Left ventricle myocardium inferior (tissue), 1 donor: ENCODE measurements at regions not wholly inside any gene's neighbourhood (a gene's known extent, or its start where the extent isn't known, plus 50 kb on each side); places are given as distances from the start of the nearest gene placed in this dataset.
"Not testable (repeated sequence)": the region's sequence is repeated elsewhere in the genome, so short reads cannot be mapped to it uniquely, and the experiment has no call there.

Experiments used
- DNase-seq: peaks from one replicate; pipeline ENCODE4 v3.0.0-alpha.2; 2020
- H3K27ac ChIP-seq: fragments of 200-600 bp; replicated peaks from 2 replicates; pipeline ENCODE4 v1.8.0; 2021
- H3K27me3 ChIP-seq: fragments of 200-600 bp; 2 replicates; pipeline ENCODE4 v1.8.0; 2021; ENCODE audit warnings: low read depth
- H3K36me3 ChIP-seq: fragments of 200-600 bp; 2 replicates; pipeline ENCODE4 v1.8.0; 2021
- H3K4me1 ChIP-seq: fragments of 200-600 bp; 2 replicates; pipeline ENCODE4 v1.8.0; 2021
- H3K4me3 ChIP-seq: fragments of 200-600 bp; 2 replicates; pipeline ENCODE4 v1.8.0; 2021; ENCODE audit warnings: mild to moderate bottlenecking, moderate library complexity
- H3K9me3 ChIP-seq: fragments of 200-600 bp; replicated peaks from 2 replicates; pipeline ENCODE4 v1.8.0; 2021
- intact Hi-C: fragments of 100-400 bp; cut with micrococcal nuclease; formaldehyde crosslinking; loops from one replicate; pipeline ENCODE4 v1.11.0; 2022
- TF ChIP-seq, protein P1 (sequence below): fragments of 200-600 bp; IDR thresholded peaks from 2 replicates; pipeline ENCODE4 v1.8.0; 2021; ENCODE audit warnings: antibody characterized with exemption, mild to moderate bottlenecking, borderline replicate concordance
- donor health status: DM: no; HTN: yes; CAD: no; lungs with severe emphysema.

GRCh38 chr19:56912401-56913112, 72.0 kb upstream of the PEG3 start:
- Histone ChIP-seq H3K27ac (no peak overlapping the region), H3K27me3 (peaks cover 44% of the 10 kb centered on the region), H3K4me3 (no peak overlapping the region), H3K9me3 (peaks cover under 1% of the 10 kb centered on the region), H3K4me1 (no peaks in the 10 kb centered on the region), H3K36me3 (no peaks in the 10 kb centered on the region)
- no peak for DNase-seq
- intact Hi-C loops = no loop called here
- TF ChIP-seq, protein P1, sequence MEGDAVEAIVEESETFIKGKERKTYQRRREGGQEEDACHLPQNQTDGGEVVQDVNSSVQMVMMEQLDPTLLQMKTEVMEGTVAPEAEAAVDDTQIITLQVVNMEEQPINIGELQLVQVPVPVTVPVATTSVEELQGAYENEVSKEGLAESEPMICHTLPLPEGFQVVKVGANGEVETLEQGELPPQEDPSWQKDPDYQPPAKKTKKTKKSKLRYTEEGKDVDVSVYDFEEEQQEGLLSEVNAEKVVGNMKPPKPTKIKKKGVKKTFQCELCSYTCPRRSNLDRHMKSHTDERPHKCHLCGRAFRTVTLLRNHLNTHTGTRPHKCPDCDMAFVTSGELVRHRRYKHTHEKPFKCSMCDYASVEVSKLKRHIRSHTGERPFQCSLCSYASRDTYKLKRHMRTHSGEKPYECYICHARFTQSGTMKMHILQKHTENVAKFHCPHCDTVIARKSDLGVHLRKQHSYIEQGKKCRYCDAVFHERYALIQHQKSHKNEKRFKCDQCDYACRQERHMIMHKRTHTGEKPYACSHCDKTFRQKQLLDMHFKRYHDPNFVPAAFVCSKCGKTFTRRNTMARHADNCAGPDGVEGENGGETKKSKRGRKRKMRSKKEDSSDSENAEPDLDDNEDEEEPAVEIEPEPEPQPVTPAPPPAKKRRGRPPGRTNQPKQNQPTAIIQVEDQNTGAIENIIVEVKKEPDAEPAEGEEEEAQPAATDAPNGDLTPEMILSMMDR = no peak

DNA sequence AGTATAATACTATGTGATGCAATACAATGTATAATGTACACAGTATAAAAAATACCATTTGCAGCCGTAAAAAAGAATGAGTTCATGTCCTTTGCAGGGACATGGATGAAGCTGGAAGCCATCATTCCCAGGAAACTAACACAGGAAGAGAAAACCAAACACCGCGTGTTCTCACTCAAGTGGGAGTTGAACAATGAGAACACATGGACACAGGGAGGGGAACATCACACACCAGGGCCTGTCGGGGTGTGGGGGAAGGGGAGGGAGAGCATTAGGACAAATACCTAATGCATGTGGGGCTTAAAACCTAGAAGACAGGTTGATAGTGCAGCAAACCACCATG, 72.6 kb upstream of the PEG3 start:
- H3K4me1 ChIP-seq, H3K4me3 ChIP-seq, H3K9me3 ChIP-seq, H3K27ac ChIP-seq, DNase-seq, H3K36me3 ChIP-seq, intact Hi-C loops: not testable (repeated sequence)
- H3K27me3 ChIP-seq = peaks cover 47% of the 10 kb centered on the region

- no peaks in the 10 kb centered on the region for H3K36me3 ChIP-seq
- peaks cover 57% of the 10 kb centered on the region for H3K27me3 ChIP-seq
- no peak for DNase-seq
- no peaks in the 10 kb centered on the region for H3K4me1 ChIP-seq
- intact Hi-C loops = no loop called here
- no peak overlapping the region for H3K27ac ChIP-seq
- no peak overlapping the region for H3K4me3 ChIP-seq
- TF ChIP-seq, protein P1 = no peak
- peaks cover 4% of the 10 kb centered on the region for H3K9me3 ChIP-seq
Observed at GRCh38 chr19:56916528-56916927, 76.0 kb upstream of the PEG3 start.

DNA sequence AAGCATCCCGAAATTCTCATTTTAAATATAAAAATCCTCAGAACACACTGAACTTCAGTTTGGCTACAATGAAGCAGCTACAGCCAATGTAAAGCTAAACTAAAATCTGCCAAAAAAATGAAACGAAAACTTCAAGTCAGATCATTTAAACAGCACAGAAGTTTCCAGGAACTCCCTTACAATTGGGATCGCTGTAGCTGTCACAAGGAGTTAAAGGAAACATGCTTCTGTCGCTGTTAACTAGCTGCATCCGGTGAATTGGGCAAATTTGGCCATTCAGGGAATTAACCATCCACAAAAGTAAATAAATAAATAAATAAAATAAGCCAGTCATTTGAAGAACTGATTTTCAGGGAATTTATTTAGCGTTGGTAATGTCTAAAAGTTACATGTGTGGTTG, 77.0 kb upstream of the PEG3 start:
- H3K27ac ChIP-seq = no peak overlapping the region
- no peak overlapping the region for H3K4me3 ChIP-seq
- intact Hi-C loops = no loop called here
- no peak for DNase-seq
- H3K36me3 ChIP-seq = no peaks in the 10 kb centered on the region
- H3K27me3 ChIP-seq = peaks cover 47% of the 10 kb centered on the region
- TF ChIP-seq, protein P1 = no peak
- peaks cover 4% of the 10 kb centered on the region for H3K9me3 ChIP-seq
- H3K4me1 ChIP-seq = no peaks in the 10 kb centered on the region

DNA sequence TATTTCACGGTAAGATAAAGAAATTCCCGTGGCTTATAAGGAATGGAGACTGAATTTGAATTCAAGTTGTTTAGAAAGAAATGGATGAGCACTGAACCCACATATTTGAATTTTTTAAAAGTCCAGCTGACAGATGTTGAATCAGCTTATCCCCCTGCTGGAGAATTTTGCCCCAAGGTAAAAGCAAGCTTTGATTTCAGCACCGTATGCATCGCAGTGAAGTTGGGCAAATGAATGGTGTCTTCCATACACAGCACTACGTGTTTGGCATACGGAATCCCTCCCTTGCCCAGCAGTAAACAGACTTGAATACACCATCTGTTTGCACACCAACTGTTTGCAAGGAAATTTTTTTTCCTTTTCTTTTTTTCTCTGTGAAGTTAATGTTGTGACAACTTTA, 77.5 kb upstream of the PEG3 start:
- intact Hi-C loops = no loop called here
- TF ChIP-seq, protein P1 = no peak

GRCh38 chr19:56918682-56919307, 78.3 kb upstream of the PEG3 start:
- Histone ChIP-seq H3K36me3 (no peaks in the 10 kb centered on the region), H3K4me3 (no peak overlapping the region), H3K27me3 (peaks cover 37% of the 10 kb centered on the region), H3K27ac (no peak overlapping the region), H3K9me3 (peaks cover 4% of the 10 kb centered on the region), H3K4me1 (no peaks in the 10 kb centered on the region)
- no peak for DNase-seq
- intact Hi-C loops = no loop called here
- TF ChIP-seq, protein P1 = no peak

More for the DNA sequence above, 77.5 kb upstream of the PEG3 start:
- Histone ChIP-seq H3K4me1 (no peaks in the 10 kb centered on the region), H3K4me3 (no peak overlapping the region), H3K27ac (no peak overlapping the region), H3K27me3 (peaks cover 45% of the 10 kb centered on the region), H3K9me3 (peaks cover 4% of the 10 kb centered on the region), H3K36me3 (no peaks in the 10 kb centered on the region)
- DNase-seq = no peak
